WI38 (cell line): ENCODE measurements at regions not wholly inside any gene's neighbourhood (a gene's known extent, or its start where the extent isn't known, plus 50 kb on each side); places are given as distances from the start of the nearest gene placed in this dataset.

Experiments used
- H3K4me3 ChIP-seq: 2 replicates; pipeline ENCODE4 v1.5.1; 2011; ENCODE audit warnings: low read depth, mild to moderate bottlenecking, control low read depth, low read length
- TF ChIP-seq, protein P1 (sequence below): IDR thresholded peaks from 2 replicates; pipeline ENCODE4 v1.5.1; 2012; ENCODE audit warnings: low read depth, mild to moderate bottlenecking, control low read depth, low read length

DNA sequence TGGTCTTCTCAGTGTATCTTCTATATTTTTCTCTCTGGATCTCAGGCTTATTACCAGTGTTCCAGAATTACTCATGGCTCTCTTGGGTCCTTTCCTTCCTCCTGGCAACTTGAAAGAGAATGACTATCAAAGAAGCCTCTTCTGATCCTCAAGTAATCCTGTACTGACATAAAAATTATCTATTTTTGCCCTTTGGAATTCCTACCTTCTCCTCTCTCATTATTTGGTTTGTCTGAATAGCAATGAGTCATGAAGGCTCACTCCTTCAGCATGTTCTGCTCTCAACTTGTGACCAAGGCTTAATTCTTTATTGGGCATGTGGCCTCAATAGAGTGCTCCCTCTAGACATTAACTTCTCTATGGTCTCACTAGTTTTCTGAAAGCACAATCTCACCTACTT, 553.6 kb upstream of the ATP2B1 start:
- no peak overlapping the region for H3K4me3 ChIP-seq
- TF ChIP-seq, protein P1, sequence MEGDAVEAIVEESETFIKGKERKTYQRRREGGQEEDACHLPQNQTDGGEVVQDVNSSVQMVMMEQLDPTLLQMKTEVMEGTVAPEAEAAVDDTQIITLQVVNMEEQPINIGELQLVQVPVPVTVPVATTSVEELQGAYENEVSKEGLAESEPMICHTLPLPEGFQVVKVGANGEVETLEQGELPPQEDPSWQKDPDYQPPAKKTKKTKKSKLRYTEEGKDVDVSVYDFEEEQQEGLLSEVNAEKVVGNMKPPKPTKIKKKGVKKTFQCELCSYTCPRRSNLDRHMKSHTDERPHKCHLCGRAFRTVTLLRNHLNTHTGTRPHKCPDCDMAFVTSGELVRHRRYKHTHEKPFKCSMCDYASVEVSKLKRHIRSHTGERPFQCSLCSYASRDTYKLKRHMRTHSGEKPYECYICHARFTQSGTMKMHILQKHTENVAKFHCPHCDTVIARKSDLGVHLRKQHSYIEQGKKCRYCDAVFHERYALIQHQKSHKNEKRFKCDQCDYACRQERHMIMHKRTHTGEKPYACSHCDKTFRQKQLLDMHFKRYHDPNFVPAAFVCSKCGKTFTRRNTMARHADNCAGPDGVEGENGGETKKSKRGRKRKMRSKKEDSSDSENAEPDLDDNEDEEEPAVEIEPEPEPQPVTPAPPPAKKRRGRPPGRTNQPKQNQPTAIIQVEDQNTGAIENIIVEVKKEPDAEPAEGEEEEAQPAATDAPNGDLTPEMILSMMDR: no peak

DNA sequence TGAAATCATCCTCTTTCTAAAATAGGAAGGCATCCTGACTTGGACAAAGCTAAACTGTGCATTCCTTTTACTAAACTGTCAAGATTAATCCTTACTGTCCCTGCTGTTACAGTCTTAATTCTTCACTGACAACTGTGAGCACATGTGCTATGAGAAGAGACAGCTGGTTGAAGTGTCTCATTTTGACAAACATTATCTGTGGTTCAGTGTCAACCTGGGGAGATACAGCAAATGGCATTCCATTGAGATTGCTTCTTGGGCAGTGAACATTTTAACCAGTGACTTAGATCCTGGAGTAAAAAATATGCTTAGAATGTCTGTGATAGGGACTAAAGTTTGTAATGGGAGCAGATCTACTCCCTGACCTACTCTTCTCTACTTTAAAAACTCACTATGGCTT, 552.6 kb upstream of the ATP2B1 start:
- H3K4me3 ChIP-seq: no peak overlapping the region
- TF ChIP-seq, protein P1: no peak

DNA sequence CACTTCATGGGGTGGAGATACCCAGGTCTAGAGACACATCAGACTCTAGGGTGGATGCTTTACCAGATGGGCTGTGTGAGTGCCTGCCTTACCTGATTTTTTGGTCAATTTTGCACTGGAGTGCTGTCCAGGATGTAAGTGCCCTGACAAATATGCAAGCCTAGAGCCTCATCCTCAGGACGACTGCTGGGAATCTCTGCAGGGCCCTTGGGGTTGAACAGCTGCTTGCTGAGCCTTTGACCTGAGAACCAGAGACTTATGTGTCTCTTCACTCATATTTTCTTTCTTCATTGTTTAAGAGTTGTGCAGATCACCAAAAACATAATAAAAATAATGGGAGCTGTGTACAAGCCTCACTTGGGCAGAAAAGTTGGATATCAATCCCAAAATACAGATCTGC, 551.5 kb upstream of the ATP2B1 start:
- TF ChIP-seq, protein P1: no peak
- H3K4me3 ChIP-seq: no peak overlapping the region

DNA sequence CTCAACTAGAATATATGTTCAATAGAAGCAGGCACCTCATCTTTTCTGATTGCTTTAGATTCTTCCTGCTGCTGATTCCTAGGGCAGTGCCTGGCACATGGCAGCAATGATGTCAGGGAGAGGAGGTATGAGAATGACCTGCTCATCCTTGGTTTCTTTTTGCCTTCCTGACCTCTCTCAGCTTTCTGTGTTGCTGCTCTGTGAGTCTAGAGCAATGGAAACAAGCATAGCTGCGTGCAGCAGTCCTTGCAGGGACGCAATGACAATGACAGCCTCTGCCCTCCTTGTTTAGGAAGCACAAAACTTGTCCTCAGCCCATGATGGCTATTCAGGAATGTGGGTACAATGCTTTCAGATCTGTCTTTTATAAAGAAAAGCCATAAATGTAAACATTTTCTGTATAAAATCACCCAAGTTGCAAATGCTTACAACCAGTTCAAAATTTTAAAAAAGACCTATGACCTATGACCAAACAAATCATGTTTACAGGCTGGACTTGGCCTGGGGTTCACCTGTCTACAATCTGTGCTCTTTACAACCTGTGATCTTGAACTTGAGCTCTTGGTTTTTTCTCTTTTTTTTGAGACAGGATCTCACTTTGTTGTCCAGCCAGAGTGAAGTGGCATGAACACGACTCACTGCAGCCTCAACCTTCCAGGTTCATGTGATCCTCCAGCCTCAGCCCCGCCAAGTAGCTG, 549.4 kb upstream of the ATP2B1 start:
- TF ChIP-seq, protein P1: no peak
- no peak overlapping the region for H3K4me3 ChIP-seq

GRCh38 chr12:90254796-90255195, 546.2 kb upstream of the ATP2B1 start:
- no peak overlapping the region for H3K4me3 ChIP-seq
- TF ChIP-seq, protein P1: no peak

GRCh38 chr12:90253674-90254181, 545.1 kb upstream of the ATP2B1 start:
- H3K4me3 ChIP-seq: no peak overlapping the region
- TF ChIP-seq, protein P1: no peak

- TF ChIP-seq, protein P1: no peak
- H3K4me3 ChIP-seq: no peak overlapping the region
Observed at GRCh38 chr12:90253136-90253535, 544.5 kb upstream of the ATP2B1 start.
